NCI-H460 (cell line): ENCODE measurements at regions not wholly inside any gene's neighbourhood (a gene's known extent, or its start where the extent isn't known, plus 50 kb on each side); places are given as distances from the start of the nearest gene placed in this dataset.
"Not testable (repeated sequence)": the region's sequence is repeated elsewhere in the genome, so short reads cannot be mapped to it uniquely, and the experiment has no call there.

Experiments used
- DNase-seq: peaks from one replicate; pipeline ENCODE4 v3.0.0-alpha.2; 2016; ENCODE audit warnings: low read depth; ENCODE audit errors: extremely low read depth

DNA sequence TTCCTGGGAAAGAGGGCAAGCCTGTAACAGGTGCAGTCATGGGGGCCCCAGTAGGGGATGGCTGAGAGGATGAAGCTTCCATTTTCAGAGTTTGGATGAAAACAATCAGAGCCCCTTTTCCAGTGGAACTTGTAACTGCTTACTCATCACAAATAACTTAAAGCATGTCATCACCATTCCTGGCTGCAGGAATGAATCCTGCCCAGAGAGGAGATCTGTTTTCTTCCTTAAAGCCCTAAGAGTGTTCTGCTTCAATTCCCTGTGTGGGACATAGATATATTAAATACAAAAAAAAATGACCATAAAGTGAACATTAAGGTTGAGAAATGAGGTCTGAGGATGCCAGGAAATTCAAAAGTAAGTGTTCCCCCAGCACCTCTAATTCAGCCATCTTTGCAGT lies 183.4 kb upstream of the MEIS1 start:
- DNase-seq, result no peak

DNA sequence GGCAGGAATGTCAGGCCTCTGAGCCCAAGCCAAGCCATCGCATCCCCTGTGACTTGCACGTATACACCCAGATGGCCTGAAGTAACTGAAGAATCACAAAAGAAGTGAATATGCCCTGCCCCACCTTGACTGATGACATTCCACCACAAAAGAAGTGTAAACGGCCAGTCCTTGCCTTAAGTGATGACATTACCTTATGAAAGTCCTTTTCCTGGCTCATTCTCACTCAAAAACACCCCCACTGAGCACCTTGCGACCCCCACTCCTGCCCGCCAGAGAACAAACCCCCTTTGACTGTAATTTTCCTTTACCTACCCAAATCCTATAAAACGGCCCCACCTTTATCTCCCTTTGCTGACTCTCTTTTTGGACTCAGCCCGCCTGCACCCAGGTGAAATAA lies 185.8 kb upstream of the MEIS1 start:
- not testable (repeated sequence) for DNase-seq

DNA sequence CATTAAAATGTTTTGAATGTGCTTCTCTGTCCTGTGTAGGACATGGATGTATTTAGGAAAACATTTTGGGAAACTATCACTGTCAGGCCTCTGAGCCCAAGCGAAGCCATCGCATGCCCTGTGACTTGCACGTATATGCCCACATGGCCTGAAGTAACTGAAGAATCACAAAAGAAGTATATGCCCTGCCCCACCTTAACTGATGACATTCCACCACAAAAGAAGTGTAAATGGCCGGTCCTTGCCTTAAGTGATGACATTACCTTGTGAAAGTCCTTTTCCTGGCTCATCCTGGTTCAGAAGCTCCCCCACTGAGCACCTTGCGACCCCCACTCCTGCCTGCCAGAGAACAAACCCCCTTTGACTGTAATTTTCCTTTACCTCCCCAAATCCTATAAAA lies 191.1 kb upstream of the MEIS1 start:
- not testable (repeated sequence) for DNase-seq

DNA sequence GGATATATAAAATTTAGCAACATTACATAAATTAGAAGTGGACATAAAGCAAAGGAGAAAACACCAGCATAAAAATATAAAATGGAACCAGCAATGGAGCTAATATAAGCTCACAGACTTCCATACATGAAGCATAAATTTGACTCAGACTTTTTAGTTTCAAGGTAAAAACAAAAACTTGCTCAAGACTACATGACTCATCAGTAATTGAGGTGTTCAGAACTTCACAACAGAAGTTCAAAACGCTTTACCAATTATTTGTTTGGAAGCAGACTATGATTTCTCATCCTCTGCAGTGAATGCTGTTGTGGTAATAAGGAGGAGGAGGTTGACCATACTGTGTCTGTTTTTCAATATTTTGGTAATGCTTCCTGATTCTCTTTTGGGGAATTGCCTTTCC lies 192.0 kb upstream of the MEIS1 start:
- DNase-seq, result not testable (repeated sequence)

GRCh38 chr2:66242099-66242789 lies 192.7 kb upstream of the MEIS1 start:
- DNase-seq, result no peak

DNA sequence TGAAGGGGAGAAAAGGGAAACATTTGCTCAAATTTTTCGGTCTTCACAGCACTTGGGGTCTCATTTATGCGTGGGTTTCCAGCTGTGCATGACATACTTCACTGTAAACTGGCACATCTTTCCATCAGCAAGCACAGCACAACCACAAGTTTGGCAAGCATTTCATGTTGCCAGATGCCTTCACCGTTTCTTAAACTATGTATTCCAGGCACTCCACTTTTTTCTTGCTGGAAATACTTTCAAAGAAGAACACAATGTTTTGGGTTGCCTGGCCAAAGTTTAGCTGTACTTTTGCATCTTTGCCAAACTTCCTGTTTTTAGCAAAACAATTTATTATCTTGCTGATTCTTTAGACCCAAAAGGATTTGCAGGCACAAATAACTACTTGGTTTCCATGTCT lies 194.6 kb upstream of the MEIS1 start:
- DNase-seq, result no peak

- DNase-seq, result no peak
These were observed 195.3 kb upstream of the MEIS1 start for GRCh38 chr2:66239655-66240054.

DNA sequence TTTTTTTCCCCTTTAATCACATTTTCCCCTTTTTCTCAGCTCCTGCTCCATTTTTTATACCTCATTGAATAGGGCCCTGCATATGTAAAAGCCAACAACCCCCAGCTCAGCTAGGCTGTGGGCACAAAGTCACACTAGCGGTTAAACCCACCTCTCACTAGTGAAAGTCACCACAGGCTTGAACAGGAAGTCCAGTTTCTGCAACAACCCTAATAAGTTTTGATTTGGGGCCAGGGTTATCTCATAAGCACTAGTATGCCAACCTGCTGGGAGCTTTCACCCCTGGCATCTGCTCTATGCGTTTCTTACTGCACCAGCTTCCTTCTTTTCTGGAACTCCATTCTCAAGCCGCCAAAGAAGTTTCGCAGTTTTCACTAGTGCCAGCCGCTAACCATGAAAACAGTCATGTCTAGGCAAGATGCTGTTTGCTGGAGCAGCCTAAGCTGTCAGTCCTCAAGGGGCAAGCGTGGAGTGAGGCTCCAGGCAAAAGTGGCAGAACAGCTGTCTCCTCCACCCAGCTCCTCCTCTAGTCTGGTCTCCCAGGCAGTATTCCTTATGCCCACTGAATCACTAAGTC lies 197.0 kb upstream of the MEIS1 start:
- no peak for DNase-seq

- DNase-seq, result peak; percentile 33
These were observed 197.8 kb upstream of the MEIS1 start for GRCh38 chr2:66236816-66237802.

DNA sequence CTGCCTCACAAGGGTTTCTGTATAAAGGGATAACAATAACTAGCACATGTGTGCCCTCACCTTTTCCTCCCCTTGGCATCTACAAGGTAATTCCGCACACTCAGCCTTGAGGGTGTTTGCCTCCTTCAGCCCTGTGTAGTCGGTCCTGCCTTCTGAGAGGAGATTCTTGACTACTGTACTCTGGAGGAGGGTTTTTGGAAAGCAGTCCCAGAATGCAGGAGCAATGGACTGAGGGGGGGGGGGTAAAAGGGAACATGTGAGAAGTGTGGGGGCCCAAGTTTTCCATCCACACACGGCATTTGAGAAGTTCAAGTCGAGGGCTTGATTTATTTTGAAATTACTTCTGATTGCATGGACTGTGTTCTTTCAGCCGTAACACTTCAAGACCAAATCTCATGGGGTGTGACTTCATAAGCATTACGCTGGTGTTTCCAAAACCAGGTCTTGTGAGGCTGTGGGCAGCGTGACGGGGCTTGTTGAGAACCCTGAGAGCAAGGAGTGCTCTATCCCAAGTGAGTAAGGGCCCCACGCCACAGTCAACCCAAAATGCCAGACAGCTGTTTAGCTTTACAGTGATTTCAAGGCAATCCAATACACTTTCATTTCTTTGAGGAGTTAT lies 198.7 kb upstream of the MEIS1 start:
- DNase-seq, result no peak

DNA sequence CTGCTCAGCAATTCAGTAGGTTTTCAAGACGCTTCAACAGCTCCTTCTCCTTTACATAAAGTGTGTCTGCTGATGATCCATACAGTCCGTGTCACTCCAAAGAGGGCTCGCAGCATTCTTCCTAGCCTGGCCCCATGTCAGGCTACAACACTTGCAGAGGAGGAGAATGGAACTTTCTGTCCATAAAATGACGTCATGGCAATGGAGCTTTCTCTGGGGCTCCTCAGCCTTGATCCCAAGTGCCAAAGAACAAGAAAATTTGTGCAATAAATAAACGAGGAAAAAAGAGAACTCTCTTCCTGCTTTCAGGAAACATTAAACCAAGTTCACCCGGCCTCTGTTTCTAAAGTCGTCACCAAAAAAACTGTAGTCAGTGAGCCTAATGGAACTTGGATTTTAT lies 199.5 kb upstream of the MEIS1 start:
- no peak for DNase-seq

DNA sequence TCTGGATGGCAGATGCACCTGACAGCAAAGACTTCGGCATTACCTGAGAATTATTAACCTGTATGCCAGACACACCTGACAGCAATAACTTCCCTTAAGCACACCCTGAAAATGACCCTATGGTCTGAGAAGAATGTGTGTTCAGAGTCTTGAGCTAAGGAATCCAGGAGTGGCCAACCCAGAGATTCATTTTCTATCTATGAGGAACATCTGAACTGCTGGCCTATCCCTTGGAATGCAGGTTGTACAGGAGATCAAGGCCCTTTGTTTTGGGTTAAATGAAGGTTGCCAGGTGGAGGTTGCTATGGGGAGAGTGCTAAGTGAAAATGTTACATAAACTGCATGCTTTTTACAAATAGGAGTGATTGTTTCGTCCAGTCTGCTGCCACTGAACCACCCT lies 200.9 kb upstream of the MEIS1 start:
- DNase-seq, result no peak

GRCh38 chr2:66228128-66228547 lies 206.8 kb upstream of the MEIS1 start:
- DNase-seq, result no peak

DNA sequence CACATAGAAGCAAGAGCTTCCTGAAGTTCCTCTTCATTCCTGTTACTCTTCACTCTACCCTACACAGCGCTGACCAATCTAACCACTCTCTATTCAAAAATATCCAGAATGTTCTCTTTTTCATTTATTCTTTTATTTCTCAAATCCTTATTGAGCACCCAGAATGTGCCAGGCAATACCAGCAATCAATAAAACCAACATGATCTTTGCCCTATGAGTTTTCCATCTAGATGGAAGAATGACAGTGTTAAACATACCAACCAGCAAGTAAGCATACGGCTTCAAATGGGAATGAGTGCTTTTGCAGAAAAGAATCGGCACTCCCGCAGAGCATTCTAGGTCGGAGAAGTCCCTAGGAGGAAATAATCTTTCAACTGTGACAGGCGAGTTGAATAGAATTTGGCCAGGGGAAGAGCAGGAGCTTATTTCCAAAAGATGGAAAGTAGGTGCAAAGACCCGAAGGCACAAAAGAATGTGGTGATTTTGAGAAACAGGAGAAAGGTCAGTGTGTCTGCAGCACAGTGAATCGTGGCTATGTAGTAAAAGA lies 217.8 kb upstream of the MEIS1 start:
- no peak for DNase-seq

- no peak for DNase-seq
These were observed 222.2 kb upstream of the MEIS1 start for GRCh38 chr2:66212749-66213148.

- no peak for DNase-seq
These were observed 232.3 kb upstream of the MEIS1 start for GRCh38 chr2:66202586-66202985.

DNA sequence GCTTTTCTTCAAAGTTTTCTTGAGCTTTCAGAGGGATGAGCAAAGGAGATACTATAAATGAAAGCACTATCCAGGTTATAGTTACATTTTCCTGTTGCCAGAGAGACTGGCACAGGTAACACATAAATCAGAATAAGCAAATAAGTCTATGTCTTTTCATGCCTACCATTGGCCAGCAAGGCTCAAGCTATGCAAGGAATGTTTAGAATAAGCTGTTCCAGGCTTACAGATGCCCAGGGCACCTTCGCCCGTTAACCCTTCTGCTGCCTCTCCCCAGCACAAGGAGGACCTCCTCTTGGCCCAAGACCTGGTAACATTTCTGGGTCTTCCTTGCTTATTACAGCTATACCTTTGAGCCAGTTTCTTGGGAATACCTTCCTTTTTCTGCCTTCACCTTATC lies 233.7 kb upstream of the MEIS1 start:
- no peak for DNase-seq

DNA sequence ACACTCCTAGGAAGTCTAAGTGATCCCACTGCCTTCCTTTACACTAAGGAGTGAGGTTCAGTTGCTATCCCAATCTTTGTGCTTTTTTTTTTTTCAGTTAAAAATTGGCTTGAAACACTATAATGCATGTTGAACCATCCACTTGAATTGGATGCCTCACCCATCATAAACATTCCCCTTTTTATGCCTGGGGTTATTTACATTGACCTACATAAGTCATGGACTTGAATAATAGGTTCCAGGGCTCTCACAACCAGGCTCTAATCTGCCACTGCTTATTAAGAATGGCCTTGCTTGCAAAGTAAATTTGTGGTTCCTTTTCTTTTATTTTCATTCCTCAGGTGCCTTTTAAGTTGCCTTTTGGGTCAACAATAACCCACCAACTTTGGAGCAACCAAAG lies 236.1 kb upstream of the MEIS1 start:
- no peak for DNase-seq

DNA sequence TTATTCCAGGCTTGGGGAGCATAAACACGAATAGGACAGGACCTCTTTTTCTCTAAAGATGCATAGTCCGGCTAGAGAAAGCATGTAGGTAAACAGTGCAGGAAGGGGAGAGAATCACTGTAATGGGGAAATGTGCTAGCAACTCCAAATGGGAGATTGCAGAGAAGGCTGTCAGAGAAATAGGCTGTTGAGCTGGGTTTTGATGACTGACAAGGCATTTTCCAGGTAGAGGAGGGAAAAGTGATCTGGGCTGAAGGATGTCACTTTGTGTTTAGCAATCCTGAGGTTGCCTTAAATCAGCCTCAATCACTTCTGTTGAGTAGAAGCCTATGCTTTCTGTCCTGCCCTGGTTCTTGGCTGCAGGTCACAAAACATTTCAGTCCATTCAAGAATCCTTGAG lies 242.0 kb upstream of the MEIS1 start:
- DNase-seq, result no peak

- no peak for DNase-seq
These were observed 243.6 kb upstream of the MEIS1 start for GRCh38 chr2:66191311-66191710.

- DNase-seq, result no peak
These were observed 245.4 kb upstream of the MEIS1 start for GRCh38 chr2:66189553-66189952.
